C4-2B (cell line): ENCODE measurements at regions not wholly inside any gene's neighbourhood (a gene's known extent, or its start where the extent isn't known, plus 50 kb on each side); places are given as distances from the start of the nearest gene placed in this dataset.

Experiments
- CTCF ChIP-seq: fragments of 450-650 bp; conservative IDR thresholded peaks from 2 replicates; pipeline ENCODE4 v1.5.1; 2017; ENCODE audit warnings: mild to moderate bottlenecking
- ZFX ChIP-seq: fragments of 450-650 bp; IDR thresholded peaks from 2 replicates; pipeline ENCODE4 v1.6.1; 2017

GRCh38 chr1:165040641-165041040 is 315.9 kb downstream of the LMX1A start:
- TF ChIP-seq CTCF (no peak), ZFX (no peak)
